IMR-90 (cell line): ENCODE measurements at regions not wholly inside any gene's neighbourhood (a gene's known extent, or its start where the extent isn't known, plus 50 kb on each side); places are given as distances from the start of the nearest gene placed in this dataset.
"Not testable (repeated sequence)": the region's sequence is repeated elsewhere in the genome, so short reads cannot be mapped to it uniquely, and the experiment has no call there.

Source experiments
- CTCF ChIP-seq: conservative IDR thresholded peaks from 2 replicates; pipeline ENCODE4 v1.5.1; 2012; ENCODE audit warnings: mild to moderate bottlenecking, low read depth, low read length, improper control_type of control experiment
- MAFK ChIP-seq: IDR thresholded peaks from 2 replicates; pipeline ENCODE4 v1.6.1; 2012; ENCODE audit warnings: low read depth, low read length, improper control_type of control experiment
- MXI1 ChIP-seq: IDR thresholded peaks from 2 replicates; pipeline ENCODE4 v1.6.1; 2012; ENCODE audit warnings: low read depth, mild to moderate bottlenecking, low read length, moderate library complexity, borderline replicate concordance
- RAD21 ChIP-seq: IDR thresholded peaks from 2 replicates; pipeline ENCODE4 v1.6.1; 2012; ENCODE audit warnings: low read length, improper control_type of control experiment

GRCh38 chr19:57035740-57036139 lies 84.0 kb upstream of the USP29 start:
- not testable (repeated sequence) for TF ChIP-seq CTCF, MAFK, MXI1, RAD21
